Endodermal cell (in vitro differentiated cells): ENCODE measurements at regions not wholly inside any gene's neighbourhood (a gene's known extent, or its start where the extent isn't known, plus 50 kb on each side); places are given as distances from the start of the nearest gene placed in this dataset.

ENCODE experiments used
- DNase-seq: peaks from one replicate; pipeline ENCODE4 v3.0.0-alpha.2; 2017
- H3K27ac ChIP-seq: 2 replicates; pipeline ENCODE4 v1.5.1; 2013; ENCODE audit warnings: mild to moderate bottlenecking, low read depth, low read length, moderate library complexity
- H3K27me3 ChIP-seq: 2 replicates; pipeline ENCODE4 v1.6.1; 2013; ENCODE audit warnings: mild to moderate bottlenecking, low read length, moderate library complexity; ENCODE audit not compliant: insufficient read depth, control insufficient read depth, poor library complexity, severe bottlenecking
- H3K36me3 ChIP-seq: 2 replicates; pipeline ENCODE4 v1.7.0; 2013; ENCODE audit warnings: mild to moderate bottlenecking, low read length, moderate library complexity; ENCODE audit not compliant: control insufficient read depth, insufficient read depth
- H3K4me1 ChIP-seq: one replicate; pipeline ENCODE4 v1.7.0; 2013; ENCODE audit warnings: low read length; ENCODE audit not compliant: control insufficient read depth, insufficient read depth
- H3K4me3 ChIP-seq: 2 replicates; pipeline ENCODE4 v1.5.1; 2013; ENCODE audit warnings: mild to moderate bottlenecking, low read length, moderate library complexity
- H3K9ac ChIP-seq: 2 replicates; pipeline ENCODE4 v1.6.1; 2013; ENCODE audit warnings: mild to moderate bottlenecking, low read length, moderate library complexity; ENCODE audit not compliant: poor library complexity, severe bottlenecking; ENCODE audit errors: extremely low read depth
- H3K9me3 ChIP-seq: 2 replicates; pipeline ENCODE4 v1.6.1; 2013; ENCODE audit warnings: mild to moderate bottlenecking, low read length, moderate library complexity; ENCODE audit not compliant: control insufficient read depth
- H3K27ac Mint-ChIP-seq: 2 replicates; pipeline ENCODE4 v1.8.0; 2020; ENCODE audit warnings: mixed read lengths
- H3K27me3 Mint-ChIP-seq: 2 replicates; pipeline ENCODE4 v1.8.0; 2021; ENCODE audit warnings: mild to moderate bottlenecking, mixed read lengths; ENCODE audit not compliant: insufficient read depth
- H3K36me3 Mint-ChIP-seq: 2 replicates; pipeline ENCODE4 v1.8.0; 2020; ENCODE audit warnings: low read depth, mixed read lengths
- H3K4me1 Mint-ChIP-seq: 2 replicates; pipeline ENCODE4 v1.8.0; 2020; ENCODE audit warnings: mixed read lengths
- H3K4me3 Mint-ChIP-seq: 2 replicates; pipeline ENCODE4 v1.8.0; 2020; ENCODE audit warnings: mild to moderate bottlenecking, moderate library complexity, mixed read lengths
- H3K9me3 Mint-ChIP-seq: 2 replicates; pipeline ENCODE4 v1.8.0; 2020; ENCODE audit warnings: mild to moderate bottlenecking, mixed read lengths
- WGBS, 2 experiments: methylation state at CpG; one replicate each; pipeline versions ENCODE4 v1.1.5 to v1.1.7; 2013; ENCODE audit warnings: missing lambda C conversion rate in 2 of 2, mixed read lengths in 1 of 2; ENCODE audit not compliant: insufficient coverage in 1 of 2, insufficient read length in 1 of 2; 5-methylcytosine and 5-hydroxymethylcytosine counted together
- TF ChIP-seq, protein P1 (sequence below): fragments of 200-600 bp; sonication (generic); conservative IDR thresholded peaks from 2 replicates; pipeline ENCODE4 v1.5.0; 2021; ENCODE audit warnings: antibody characterized with exemption, mild to moderate bottlenecking

- no peak overlapping the region for H3K4me3 ChIP-seq
- H3K4me3 Mint-ChIP-seq: no peak overlapping the region
- DNase-seq: no peak
- H3K27me3 Mint-ChIP-seq: no peaks in the 10 kb centered on the region
- H3K27ac Mint-ChIP-seq: no peak overlapping the region
- H3K36me3 ChIP-seq: no peaks in the 10 kb centered on the region
- H3K36me3 Mint-ChIP-seq: no peaks in the 10 kb centered on the region
- no peak overlapping the region for H3K9ac ChIP-seq
- no peak overlapping the region for H3K27ac ChIP-seq
- TF ChIP-seq, protein P1, sequence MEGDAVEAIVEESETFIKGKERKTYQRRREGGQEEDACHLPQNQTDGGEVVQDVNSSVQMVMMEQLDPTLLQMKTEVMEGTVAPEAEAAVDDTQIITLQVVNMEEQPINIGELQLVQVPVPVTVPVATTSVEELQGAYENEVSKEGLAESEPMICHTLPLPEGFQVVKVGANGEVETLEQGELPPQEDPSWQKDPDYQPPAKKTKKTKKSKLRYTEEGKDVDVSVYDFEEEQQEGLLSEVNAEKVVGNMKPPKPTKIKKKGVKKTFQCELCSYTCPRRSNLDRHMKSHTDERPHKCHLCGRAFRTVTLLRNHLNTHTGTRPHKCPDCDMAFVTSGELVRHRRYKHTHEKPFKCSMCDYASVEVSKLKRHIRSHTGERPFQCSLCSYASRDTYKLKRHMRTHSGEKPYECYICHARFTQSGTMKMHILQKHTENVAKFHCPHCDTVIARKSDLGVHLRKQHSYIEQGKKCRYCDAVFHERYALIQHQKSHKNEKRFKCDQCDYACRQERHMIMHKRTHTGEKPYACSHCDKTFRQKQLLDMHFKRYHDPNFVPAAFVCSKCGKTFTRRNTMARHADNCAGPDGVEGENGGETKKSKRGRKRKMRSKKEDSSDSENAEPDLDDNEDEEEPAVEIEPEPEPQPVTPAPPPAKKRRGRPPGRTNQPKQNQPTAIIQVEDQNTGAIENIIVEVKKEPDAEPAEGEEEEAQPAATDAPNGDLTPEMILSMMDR: no peak
- no peaks in the 10 kb centered on the region for H3K9me3 Mint-ChIP-seq
- no peaks in the 10 kb centered on the region for H3K4me1 ChIP-seq
- no peaks in the 10 kb centered on the region for H3K4me1 Mint-ChIP-seq
- WGBS, 2 experiments: 86 to 94% methylated on average over 1 to 2 of the region's 3 CpGs
- no peaks in the 10 kb centered on the region for H3K27me3 ChIP-seq
- H3K9me3 ChIP-seq: no peaks in the 10 kb centered on the region
Measured at GRCh38 chr6:74650668-74651067, 555.2 kb downstream of the COL12A1 start.

DNA sequence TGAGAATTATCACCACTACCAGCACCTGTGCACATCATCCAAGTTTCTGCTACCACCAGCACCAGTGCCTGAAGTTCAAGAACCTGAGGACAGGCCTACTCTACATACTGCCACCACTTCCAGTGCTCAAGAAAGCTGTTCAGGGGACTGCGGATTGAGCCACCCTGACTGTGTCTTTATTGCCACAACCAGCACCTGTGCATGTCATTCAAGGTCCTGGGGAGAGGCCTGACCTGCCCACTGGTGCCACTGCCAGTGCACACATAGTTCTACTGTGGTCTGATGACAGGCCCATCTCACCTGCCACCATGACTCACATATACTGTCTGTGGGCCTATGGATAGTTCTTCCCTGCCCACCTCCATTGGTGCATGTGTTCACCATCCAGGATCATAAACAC lies 559.4 kb downstream of the COL12A1 start:
- Histone ChIP-seq H3K9ac (no peak overlapping the region), H3K36me3 (no peaks in the 10 kb centered on the region), H3K4me3 (no peak overlapping the region), H3K27me3 (no peaks in the 10 kb centered on the region), H3K4me1 (no peaks in the 10 kb centered on the region), H3K9me3 (no peaks in the 10 kb centered on the region), H3K27ac (no peak overlapping the region)
- no peak overlapping the region for H3K4me3 Mint-ChIP-seq
- H3K27ac Mint-ChIP-seq: no peak overlapping the region
- DNase-seq: no peak
- H3K36me3 Mint-ChIP-seq: no peaks in the 10 kb centered on the region
- H3K9me3 Mint-ChIP-seq: no peaks in the 10 kb centered on the region
- no peaks in the 10 kb centered on the region for H3K27me3 Mint-ChIP-seq
- TF ChIP-seq, protein P1: no peak
- 98 to 100% methylated on average over 1 of the region's 1 CpG for WGBS, 2 experiments
- no peaks in the 10 kb centered on the region for H3K4me1 Mint-ChIP-seq

DNA sequence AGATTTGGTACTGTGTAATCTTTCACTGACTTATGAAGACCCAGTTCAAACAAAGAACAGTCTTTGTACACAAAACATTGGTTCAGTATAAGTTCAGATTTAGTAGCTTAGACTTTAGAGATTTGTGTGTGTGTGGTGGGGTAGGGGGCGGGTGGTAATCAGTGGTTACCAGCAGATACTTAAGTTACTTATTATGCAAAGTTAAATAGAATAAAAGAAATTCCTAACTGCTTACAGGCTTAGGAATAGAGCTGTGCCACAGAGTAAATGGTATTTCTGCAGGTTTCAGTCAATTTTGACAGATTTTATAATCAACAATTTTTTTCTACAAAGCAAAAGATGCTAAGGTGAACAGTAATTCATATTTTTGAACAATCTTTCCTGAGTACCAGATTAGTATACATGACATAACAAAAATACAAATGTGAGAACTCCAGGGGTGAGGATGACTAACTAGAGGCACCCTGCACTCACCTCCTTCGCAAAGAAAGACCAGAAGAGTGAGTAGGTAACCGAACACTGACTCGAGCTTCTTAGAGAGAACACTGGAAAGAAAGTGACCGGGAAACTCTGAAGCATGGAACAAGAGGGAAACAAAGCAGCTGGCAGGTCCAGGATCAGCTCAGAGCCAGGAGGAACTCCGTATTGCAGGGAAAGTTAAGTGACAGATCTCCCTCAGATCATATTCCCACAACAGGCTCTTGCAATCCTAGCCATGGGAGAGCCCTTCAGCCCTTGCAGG lies 560.6 kb downstream of the COL12A1 start:
- Mint-ChIP-seq H3K4me1 (no peaks in the 10 kb centered on the region), H3K36me3 (no peaks in the 10 kb centered on the region), H3K9me3 (no peaks in the 10 kb centered on the region), H3K4me3 (no peak overlapping the region), H3K27ac (peak overlapping the region; percentile 33), H3K27me3 (no peaks in the 10 kb centered on the region)
- peak; percentile 53 for DNase-seq
- TF ChIP-seq, protein P1: no peak
- H3K4me1 ChIP-seq: no peaks in the 10 kb centered on the region
- WGBS, 2 experiments: 51 to 71% methylated on average over 4 to 6 of the region's 6 CpGs
- no peak overlapping the region for H3K4me3 ChIP-seq
- H3K36me3 ChIP-seq: no peaks in the 10 kb centered on the region
- H3K9ac ChIP-seq: no peak overlapping the region
- H3K9me3 ChIP-seq: no peaks in the 10 kb centered on the region
- H3K27ac ChIP-seq: no peak overlapping the region
- H3K27me3 ChIP-seq: no peaks in the 10 kb centered on the region
